Ovary (tissue), 7 donors: ENCODE measurements at regions not wholly inside any gene's neighbourhood (a gene's known extent, or its start where the extent isn't known, plus 50 kb on each side); places are given as distances from the start of the nearest gene placed in this dataset.

Source experiments
- DNase-seq, 5 donors: peaks; one replicate each; pipeline ENCODE4 v3.0.0-alpha.2; 2019 to 2020
- H3K27ac ChIP-seq, 2 donors: fragments of 200-600 bp; one replicate each; pipeline versions ENCODE4 v1.5.1 to v1.8.0; 2019 to 2022
- H3K27me3 ChIP-seq: fragments of 200-600 bp; one replicate; pipeline ENCODE4 v1.8.0; 2022
- H3K36me3 ChIP-seq: fragments of 200-600 bp; sonication (generic); one replicate; pipeline ENCODE4 v1.5.1; 2019
- H3K4me1 ChIP-seq: one replicate; pipeline ENCODE4 v1.8.1; 2013; ENCODE audit warnings: mild to moderate bottlenecking, moderate library complexity; ENCODE audit not compliant: insufficient read depth
- H3K4me3 ChIP-seq: fragments of 200-600 bp; sonication (generic); one replicate; pipeline ENCODE4 v1.5.1; 2017
- H3K9me3 ChIP-seq, 2 donors: fragments of 200-600 bp in 1 of 2; sonication (generic) in 1 of 2; one replicate each; pipeline versions ENCODE4 v1.5.1 to v1.8.1; 2013 to 2019; ENCODE audit warnings: mild to moderate bottlenecking in 1 of 2, moderate library complexity in 1 of 2
- CTCF ChIP-seq, 3 donors: fragments of 450-650 bp in 2 of 3; fragments of 200-600 bp in 1 of 3; IDR thresholded peaks; one replicate each; pipeline versions ENCODE4 v1.5.1 to v1.8.0; 2016 to 2022; ENCODE audit warnings: antibody characterized with exemption in 3 of 3, mild to moderate bottlenecking in 1 of 3
- EP300 ChIP-seq: sonication (generic); formaldehyde crosslinking; IDR thresholded peaks from one replicate; pipeline ENCODE4 v1.6.1; 2017; ENCODE audit warnings: antibody characterized with exemption
- POLR2A ChIP-seq: fragments of 450-650 bp; IDR thresholded peaks from one replicate; pipeline ENCODE4 v1.6.1; 2017; ENCODE audit warnings: antibody characterized with exemption, mild to moderate bottlenecking, moderate library complexity
- WGBS, 3 donors: extraction: QIAGEN DNeasy Blood & Tissue Kit in 1 of 3; methylation state at CpG; one replicate each; pipeline versions ENCODE4 v1.1.5 to v1.1.7; 2013 to 2017; 5-methylcytosine and 5-hydroxymethylcytosine counted together
- intact Hi-C, 4 donors: fragments of 100-400 bp; cut with DNase I; formaldehyde crosslinking; loops; one replicate each; pipeline versions ENCODE4 v1.11.0 to v1.15.1; 2022 to 2023
- donor health status: DM: no; HTN: no; CAD: no; lungs with moderate emphysema.
- donor health status: DM: no; HTN: no; CAD: no.
- donor health status: Bipolar disorder and iron deficiency.
- donor health status: DM: no; HTN: no; CAD: no.
- donor health status: DM: yes; HTN: yes; CAD: no.

DNA sequence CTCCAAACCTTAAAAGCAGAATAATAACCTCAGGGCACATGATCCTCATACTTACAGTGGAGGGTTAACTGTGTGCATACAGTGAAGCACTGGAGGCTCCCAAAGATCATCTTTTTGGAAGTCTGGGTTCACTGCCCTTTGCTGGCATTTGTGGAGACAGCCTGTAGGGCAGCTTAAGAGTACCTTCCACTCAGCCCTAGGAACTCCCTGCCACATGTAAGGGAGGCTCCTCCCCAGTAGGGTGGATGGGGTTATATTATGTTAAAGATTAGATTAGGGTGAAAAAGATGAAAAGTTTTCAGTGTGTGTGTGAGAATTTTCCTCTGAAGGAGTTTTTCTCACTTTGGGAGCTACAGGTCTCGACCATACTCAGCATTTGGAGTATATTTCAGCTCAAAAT, 388.4 kb downstream of the RAB28 start:
- H3K27ac ChIP-seq: no peak overlapping the region
- H3K27me3 ChIP-seq: no peaks in the 10 kb centered on the region
- intact Hi-C loops: no loop called here
- no peak overlapping the region for H3K4me3 ChIP-seq
- TF ChIP-seq POLR2A (no peak), CTCF (IDR thresholded peaks at IDR 0.05) (no peak), EP300 (no peak)
- no peaks in the 10 kb centered on the region for H3K4me1 ChIP-seq
- no peak for DNase-seq
- 74 to 92% (median 82%) methylated on average over 1 of the region's 1 CpG for WGBS, 3 donors
- no peaks in the 10 kb centered on the region for H3K9me3 ChIP-seq
- H3K36me3 ChIP-seq: no peaks in the 10 kb centered on the region

DNA sequence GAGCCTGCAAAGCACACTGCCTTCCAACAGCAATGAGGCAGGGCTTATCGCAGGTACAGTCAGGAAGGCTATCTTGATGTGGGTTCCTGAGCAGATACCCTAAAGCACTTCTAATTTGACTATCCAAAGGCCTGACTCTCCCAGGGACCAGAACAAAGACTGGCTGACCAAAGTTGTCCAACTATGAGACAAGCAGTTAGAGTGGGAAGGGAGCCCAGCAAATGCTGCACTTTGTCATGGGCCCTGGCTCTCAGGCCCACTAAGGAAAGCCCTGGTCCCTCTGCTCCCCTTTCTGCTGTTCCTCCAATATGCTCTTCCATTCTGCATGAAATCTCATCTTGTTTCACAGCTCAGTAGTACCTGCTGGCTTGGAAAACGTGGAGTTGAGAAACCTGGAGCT, 391.0 kb downstream of the RAB28 start:
- Histone ChIP-seq H3K27me3 (no peaks in the 10 kb centered on the region), H3K4me1 (no peaks in the 10 kb centered on the region), H3K4me3 (no peak overlapping the region), H3K27ac (no peak overlapping the region), H3K36me3 (no peaks in the 10 kb centered on the region), H3K9me3 (no peaks in the 10 kb centered on the region)
- intact Hi-C loops: loop anchor here in 1 of 4 donors (5.0 kb wide), 1 partner anchor 1086 kb away; no protein-coding TSS in a partner anchor
- DNase-seq: no peak
- WGBS, 3 donors: 69 to 76% (median 76%) methylated on average over 2 of the region's 2 CpGs
- TF ChIP-seq CTCF (IDR thresholded peaks at IDR 0.05) (no peak), EP300 (no peak), POLR2A (no peak)

DNA sequence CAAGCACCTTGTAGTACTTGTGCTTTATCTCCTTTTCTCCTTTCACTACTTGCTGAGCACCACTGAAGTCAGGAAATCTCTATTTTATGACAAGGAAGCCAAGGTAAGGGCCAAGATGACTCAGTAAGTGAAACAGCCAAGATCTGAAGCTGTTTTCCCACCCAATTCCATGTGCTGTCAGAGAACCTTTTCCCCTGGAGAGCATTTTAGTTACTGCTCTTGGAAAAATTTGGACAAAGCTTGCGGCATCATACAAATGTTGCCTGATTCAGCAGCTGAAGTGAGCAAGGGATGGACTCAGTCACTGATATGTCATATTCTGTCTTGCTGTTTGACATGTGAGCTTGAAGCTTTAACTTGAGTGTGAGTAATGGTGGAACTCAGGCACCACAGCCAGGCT, 391.4 kb downstream of the RAB28 start:
- Histone ChIP-seq H3K27me3 (no peaks in the 10 kb centered on the region), H3K36me3 (no peaks in the 10 kb centered on the region), H3K4me3 (no peak overlapping the region), H3K9me3 (no peaks in the 10 kb centered on the region), H3K4me1 (no peaks in the 10 kb centered on the region), H3K27ac (no peak overlapping the region)
- TF ChIP-seq EP300 (no peak), POLR2A (no peak), CTCF (IDR thresholded peaks at IDR 0.05) (no peak)
- 59 to 78% (median 59%) methylated on average over 1 of the region's 1 CpG for WGBS, 3 donors
- no peak for DNase-seq
- intact Hi-C loops: loop anchor here in 1 of 4 donors (5.0 kb wide), 1 partner anchor 1085 kb away; no protein-coding TSS in a partner anchor

DNA sequence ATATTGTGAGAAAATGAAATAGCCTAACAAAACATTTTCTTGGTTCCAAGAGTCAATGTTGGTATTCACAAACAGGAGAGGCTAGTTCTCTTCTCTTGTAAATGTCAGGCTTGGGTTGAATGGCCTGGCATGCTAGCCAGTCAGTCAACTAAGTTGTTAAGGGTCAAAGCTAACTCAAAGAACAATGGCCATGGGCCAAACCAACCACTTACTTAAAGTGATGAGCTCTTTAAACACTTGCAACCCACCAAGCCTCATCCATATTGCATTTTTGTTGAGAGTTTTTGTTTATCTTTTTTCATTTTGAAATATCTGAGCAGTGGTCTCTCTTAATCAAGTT, 394.5 kb downstream of the RAB28 start:
- no peak for DNase-seq
- Histone ChIP-seq H3K4me3 (no peak overlapping the region), H3K27me3 (no peaks in the 10 kb centered on the region), H3K27ac (no peak overlapping the region), H3K36me3 (no peaks in the 10 kb centered on the region), H3K4me1 (no peaks in the 10 kb centered on the region), H3K9me3 (no peaks in the 10 kb centered on the region)
- intact Hi-C loops: no loop called here
- TF ChIP-seq POLR2A: no peak
- no peak for TF ChIP-seq CTCF (IDR thresholded peaks at IDR 0.05)
